IMR-90 (cell line): ENCODE measurements at regions not wholly inside any gene's neighbourhood (a gene's known extent, or its start where the extent isn't known, plus 50 kb on each side); places are given as distances from the start of the nearest gene placed in this dataset.

Experiments
- CEBPB ChIP-seq: IDR thresholded peaks from 2 replicates; pipeline ENCODE4 v1.6.1; 2012; ENCODE audit warnings: low read depth, low read length, improper control_type of control experiment
- CHD1 ChIP-seq: IDR thresholded peaks from 2 replicates; pipeline ENCODE4 v1.6.1; 2012; ENCODE audit warnings: low read depth, low read length, improper control_type of control experiment
- CTCF ChIP-seq: conservative IDR thresholded peaks from 2 replicates; pipeline ENCODE4 v1.5.1; 2012; ENCODE audit warnings: mild to moderate bottlenecking, low read depth, low read length, improper control_type of control experiment
- FOS ChIP-seq: fragments of 150-350 bp; IDR thresholded peaks from 2 replicates; pipeline ENCODE4 v1.6.1; 2016; ENCODE audit warnings: low read depth, low read length
- MAFK ChIP-seq: IDR thresholded peaks from 2 replicates; pipeline ENCODE4 v1.6.1; 2012; ENCODE audit warnings: low read depth, low read length, improper control_type of control experiment
- MAZ ChIP-seq: IDR thresholded peaks from 2 replicates; pipeline ENCODE4 v1.6.1; 2012; ENCODE audit warnings: low read depth, mild to moderate bottlenecking, low read length, improper control_type of control experiment, moderate library complexity, borderline replicate concordance
- MXI1 ChIP-seq: IDR thresholded peaks from 2 replicates; pipeline ENCODE4 v1.6.1; 2012; ENCODE audit warnings: low read depth, mild to moderate bottlenecking, low read length, moderate library complexity, borderline replicate concordance
- POLR2A ChIP-seq: IDR thresholded peaks from 2 replicates; pipeline ENCODE4 v1.6.1; 2012; ENCODE audit warnings: mild to moderate bottlenecking, low read depth, low read length
- RFX5 ChIP-seq: IDR thresholded peaks from 2 replicates; pipeline ENCODE4 v1.8.0; 2012; ENCODE audit warnings: low read depth, mild to moderate bottlenecking, low read length, moderate library complexity
- SMC3 ChIP-seq: fragments of 150-350 bp; IDR thresholded peaks from 2 replicates; pipeline ENCODE4 v1.6.1; 2016; ENCODE audit warnings: low read depth, mild to moderate bottlenecking, antibody characterized with exemption, low read length, moderate library complexity

GRCh38 chr5:3179220-3179619, 416.4 kb upstream of the IRX1 start:
- TF ChIP-seq MAZ (no peak), CTCF (no peak), MXI1 (no peak), CHD1 (no peak), POLR2A (no peak), MAFK (no peak), FOS (no peak), SMC3 (no peak), CEBPB (no peak), RFX5 (no peak)
